ENCODE measurements at regions not wholly inside any gene's neighbourhood (a gene's known extent, or its start where the extent isn't known, plus 50 kb on each side); places are given as distances from the start of the nearest gene placed in this dataset.

- Histone ChIP-seq H3K27ac (replicated peaks in 1 of 4) (no peak overlapping the region), H3K9me3 (no peaks in the 10 kb centered on the region), H3K4me1 (peaks cover 0 to 10% (median 4%) of the 10 kb centered on the region in 4 donors), H3K4me3 (no peak overlapping the region), H3K36me3 (no peaks in the 10 kb centered on the region), H3K27me3 (no peaks in the 10 kb centered on the region)
- no peak for DNase-seq (ENCODE audit: extremely low spot score)
- intact Hi-C loops (cut with DNase I): no loop called here
- no peak for TF ChIP-seq EP300 (IDR thresholded peaks at IDR 0.05)
- TF ChIP-seq POLR2A (IDR thresholded peaks at IDR 0.05; ENCODE audit: low read depth): no peak
- no peak for TF ChIP-seq POLR2AphosphoS5 (IDR thresholded peaks at IDR 0.05)
- TF ChIP-seq, protein P1, sequence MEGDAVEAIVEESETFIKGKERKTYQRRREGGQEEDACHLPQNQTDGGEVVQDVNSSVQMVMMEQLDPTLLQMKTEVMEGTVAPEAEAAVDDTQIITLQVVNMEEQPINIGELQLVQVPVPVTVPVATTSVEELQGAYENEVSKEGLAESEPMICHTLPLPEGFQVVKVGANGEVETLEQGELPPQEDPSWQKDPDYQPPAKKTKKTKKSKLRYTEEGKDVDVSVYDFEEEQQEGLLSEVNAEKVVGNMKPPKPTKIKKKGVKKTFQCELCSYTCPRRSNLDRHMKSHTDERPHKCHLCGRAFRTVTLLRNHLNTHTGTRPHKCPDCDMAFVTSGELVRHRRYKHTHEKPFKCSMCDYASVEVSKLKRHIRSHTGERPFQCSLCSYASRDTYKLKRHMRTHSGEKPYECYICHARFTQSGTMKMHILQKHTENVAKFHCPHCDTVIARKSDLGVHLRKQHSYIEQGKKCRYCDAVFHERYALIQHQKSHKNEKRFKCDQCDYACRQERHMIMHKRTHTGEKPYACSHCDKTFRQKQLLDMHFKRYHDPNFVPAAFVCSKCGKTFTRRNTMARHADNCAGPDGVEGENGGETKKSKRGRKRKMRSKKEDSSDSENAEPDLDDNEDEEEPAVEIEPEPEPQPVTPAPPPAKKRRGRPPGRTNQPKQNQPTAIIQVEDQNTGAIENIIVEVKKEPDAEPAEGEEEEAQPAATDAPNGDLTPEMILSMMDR (IDR thresholded peaks at IDR 0.05): no peak
- WGBS: 94% methylated on average over 2 of the region's 3 CpGs
These were observed 108.4 kb upstream of the SLC22A23 start for GRCh38 chr6:3565291-3565690.

DNA sequence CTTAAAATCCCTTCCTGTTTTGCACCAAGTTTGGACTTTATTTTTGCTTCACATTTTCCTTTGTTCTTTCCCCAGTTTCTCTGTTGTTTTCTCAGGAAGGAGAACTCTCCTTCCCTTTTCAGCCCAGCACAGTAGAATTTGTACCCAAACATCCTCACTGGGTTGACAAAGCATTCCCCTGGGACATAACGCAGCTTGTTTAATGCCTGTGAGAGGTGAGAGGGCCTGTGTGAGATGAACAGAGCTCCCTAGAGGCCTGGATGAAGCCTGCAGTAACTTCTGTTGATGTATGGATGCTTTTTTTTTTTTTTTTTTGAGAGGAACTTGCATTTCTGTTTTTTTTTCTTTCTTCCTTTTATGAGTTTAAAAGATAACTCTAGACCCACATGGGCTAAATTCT, 104.9 kb upstream of the SLC22A23 start:
- no peak for TF ChIP-seq POLR2AphosphoS5 (IDR thresholded peaks at IDR 0.05)
- TF ChIP-seq, protein P1 (IDR thresholded peaks at IDR 0.05): no peak
- TF ChIP-seq POLR2A (IDR thresholded peaks at IDR 0.05; ENCODE audit: low read depth): no peak
- no peak for TF ChIP-seq EP300 (IDR thresholded peaks at IDR 0.05)
- WGBS: 70% methylated on average over 1 of the region's 1 CpG
- no peaks in the 10 kb centered on the region for H3K36me3 ChIP-seq
- H3K4me3 ChIP-seq: no peak overlapping the region
- DNase-seq (ENCODE audit: extremely low spot score): no peak
- intact Hi-C loops (cut with DNase I): no loop called here
- no peak overlapping the region for H3K27ac ChIP-seq (replicated peaks in 1 of 4)
- no peaks in the 10 kb centered on the region for H3K4me1 ChIP-seq
- no peaks in the 10 kb centered on the region for H3K9me3 ChIP-seq
- H3K27me3 ChIP-seq: no peaks in the 10 kb centered on the region

DNA sequence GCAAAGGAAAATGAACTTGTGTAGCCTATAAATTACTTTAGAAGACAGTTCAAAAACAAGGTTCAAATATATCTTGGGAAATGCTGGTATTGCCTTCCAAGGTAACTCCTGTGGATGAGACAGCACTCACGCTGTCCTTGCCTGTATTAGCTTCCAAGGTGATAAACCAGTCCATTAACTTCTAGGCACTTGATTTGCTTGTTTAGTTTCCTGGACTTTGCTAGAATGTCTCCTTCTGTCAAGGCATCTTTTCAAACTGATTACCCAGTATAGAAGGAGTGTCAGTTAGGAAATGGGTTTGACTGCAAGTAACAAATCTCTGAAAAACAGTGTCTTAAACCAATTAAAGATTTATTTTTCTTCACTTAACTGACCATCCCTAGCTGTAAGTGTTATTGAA, 103.4 kb upstream of the SLC22A23 start:
- TF ChIP-seq POLR2A (IDR thresholded peaks at IDR 0.05; ENCODE audit: low read depth) (no peak), EP300 (IDR thresholded peaks at IDR 0.05) (no peak), POLR2AphosphoS5 (IDR thresholded peaks at IDR 0.05) (no peak)
- TF ChIP-seq, protein P1 (IDR thresholded peaks at IDR 0.05): no peak
- no peaks in the 10 kb centered on the region for H3K36me3 ChIP-seq
- 100% methylated on average over 1 of the region's 1 CpG for WGBS
- H3K4me1 ChIP-seq: no peaks in the 10 kb centered on the region
- no peak overlapping the region for H3K27ac ChIP-seq (replicated peaks in 1 of 4)
- no peaks in the 10 kb centered on the region for H3K27me3 ChIP-seq
- intact Hi-C loops (cut with DNase I): no loop called here
- no peak overlapping the region for H3K4me3 ChIP-seq
- H3K9me3 ChIP-seq: no peaks in the 10 kb centered on the region
- DNase-seq (ENCODE audit: extremely low spot score): no peak

DNA sequence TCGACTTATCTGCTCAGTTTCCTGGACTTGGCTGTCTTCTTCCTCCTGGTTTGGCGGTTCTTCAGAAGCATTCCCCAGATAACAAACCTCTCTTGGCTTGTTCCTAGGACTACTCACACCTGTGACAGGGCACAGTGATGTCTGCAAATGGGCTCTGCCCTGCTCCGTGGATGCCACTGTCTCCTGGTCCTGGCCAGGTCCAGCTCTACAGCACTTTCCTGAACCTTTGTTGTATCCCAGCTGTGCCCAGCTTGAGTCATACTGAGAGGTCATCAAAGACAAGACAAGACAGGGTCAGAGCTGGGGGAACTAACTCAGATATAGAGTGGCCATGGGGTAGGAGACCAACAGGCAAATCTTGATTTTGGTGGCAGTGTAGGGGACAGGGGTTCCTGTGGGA, 102.7 kb upstream of the SLC22A23 start:
- Histone ChIP-seq H3K27ac (replicated peaks in 1 of 4) (no peak overlapping the region), H3K4me3 (no peak overlapping the region), H3K36me3 (no peaks in the 10 kb centered on the region), H3K9me3 (no peaks in the 10 kb centered on the region), H3K27me3 (no peaks in the 10 kb centered on the region), H3K4me1 (no peaks in the 10 kb centered on the region)
- TF ChIP-seq EP300 (IDR thresholded peaks at IDR 0.05) (no peak), POLR2AphosphoS5 (IDR thresholded peaks at IDR 0.05) (no peak), POLR2A (IDR thresholded peaks at IDR 0.05; ENCODE audit: low read depth) (no peak)
- TF ChIP-seq, protein P1 (IDR thresholded peaks at IDR 0.05): no peak
- no peak for DNase-seq (ENCODE audit: extremely low spot score)
- WGBS: 95% methylated on average over 3 of the region's 3 CpGs
- intact Hi-C loops (cut with DNase I): no loop called here

GRCh38 chr6:3557336-3557735, 100.5 kb upstream of the SLC22A23 start:
- H3K27ac ChIP-seq (replicated peaks in 1 of 4): no peak overlapping the region
- whole genome bisulfite sequencing: 46% methylated on average over 3 of the region's 3 CpGs
- no peaks in the 10 kb centered on the region for H3K4me1 ChIP-seq
- intact Hi-C loops (cut with DNase I): no loop called here
- DNase-seq (ENCODE audit: extremely low spot score): no peak
- H3K9me3 ChIP-seq: peaks cover 0 to 17% (median 9%) of the 10 kb centered on the region in 4 donors
- no peak overlapping the region for H3K4me3 ChIP-seq
- TF ChIP-seq EP300 (IDR thresholded peaks at IDR 0.05): no peak
- TF ChIP-seq, protein P1 (IDR thresholded peaks at IDR 0.05): no peak
- no peak for TF ChIP-seq POLR2AphosphoS5 (IDR thresholded peaks at IDR 0.05)
- TF ChIP-seq POLR2A (IDR thresholded peaks at IDR 0.05; ENCODE audit: low read depth): no peak
- no peaks in the 10 kb centered on the region for H3K36me3 ChIP-seq
- H3K27me3 ChIP-seq: no peaks in the 10 kb centered on the region

Data from esophagus muscularis mucosa (tissue), 4 donors.